Kidney glomerular epithelial cell (primary cell): ENCODE measurements at regions not wholly inside any gene's neighbourhood (a gene's known extent, or its start where the extent isn't known, plus 50 kb on each side); places are given as distances from the start of the nearest gene placed in this dataset.
"Not testable (repeated sequence)": the region's sequence is repeated elsewhere in the genome, so short reads cannot be mapped to it uniquely, and the experiment has no call there.

Source experiments
- DNase-seq: peaks from one replicate; lab custom pipeline; 2025; lab: John Stamatoyannopoulos, UW

DNA sequence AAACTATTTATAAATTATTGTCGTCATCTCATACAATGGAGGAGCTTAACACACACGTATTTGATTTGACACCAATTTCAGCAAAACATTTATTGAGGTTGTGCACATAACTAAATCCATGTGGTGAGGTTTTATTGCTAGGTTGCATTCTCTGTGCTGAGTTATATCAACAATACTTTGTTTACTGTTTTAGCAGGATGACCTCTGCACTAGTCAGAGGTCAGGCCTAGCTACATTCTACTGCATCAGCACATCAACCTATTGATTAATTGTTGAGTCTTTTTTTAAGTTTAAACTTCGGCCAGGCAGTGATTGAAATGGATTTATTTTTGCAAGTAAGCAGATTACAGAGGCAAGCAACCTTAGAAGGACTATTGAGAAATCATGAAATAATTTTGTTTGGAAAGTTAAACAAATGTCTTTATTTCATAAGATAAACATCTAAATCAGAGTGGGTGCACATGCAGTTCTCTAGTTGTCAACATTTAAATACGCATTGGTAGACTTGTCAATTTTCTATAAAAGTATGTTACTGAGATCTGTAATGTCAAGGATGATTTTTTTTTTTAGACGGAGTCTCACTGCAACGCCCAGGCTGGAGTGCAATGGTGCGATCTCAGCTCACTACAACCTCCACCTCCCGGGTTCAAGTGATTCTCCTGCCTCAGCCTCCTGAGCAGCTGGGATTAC, 75.2 kb upstream of the CD28 start:
- DNase-seq = no peak

GRCh38 chr2:203636588-203637470, 69.6 kb upstream of the CD28 start:
- no peak for DNase-seq

GRCh38 chr2:203637471-203638167, 68.8 kb upstream of the CD28 start:
- DNase-seq = no peak

GRCh38 chr2:203641865-203642264, 64.6 kb upstream of the CD28 start:
- not testable (repeated sequence) for DNase-seq

GRCh38 chr2:203642841-203643240, 63.6 kb upstream of the CD28 start:
- not testable (repeated sequence) for DNase-seq

DNA sequence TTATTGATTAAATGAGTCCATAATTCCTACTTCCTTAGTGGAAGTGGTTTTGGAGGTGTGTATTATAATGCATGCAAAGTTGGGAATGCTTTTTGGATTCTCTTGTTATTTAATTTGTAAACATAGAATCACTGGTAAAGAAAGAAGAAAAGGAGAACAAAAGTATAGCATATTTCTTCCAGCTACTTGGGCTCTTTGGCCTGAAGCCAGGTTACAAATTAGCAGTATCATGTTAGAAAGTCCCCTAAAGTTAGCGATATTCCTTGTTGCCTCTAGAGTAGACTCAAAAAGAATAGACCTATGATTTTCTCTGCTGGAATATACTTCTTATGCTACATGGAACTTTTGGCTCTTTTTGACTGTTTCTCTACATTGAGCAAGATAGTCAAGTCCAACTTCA, 60.6 kb upstream of the CD28 start:
- no peak for DNase-seq

- DNase-seq = no peak
Observed at GRCh38 chr2:203646266-203646864, 60.1 kb upstream of the CD28 start.

DNA sequence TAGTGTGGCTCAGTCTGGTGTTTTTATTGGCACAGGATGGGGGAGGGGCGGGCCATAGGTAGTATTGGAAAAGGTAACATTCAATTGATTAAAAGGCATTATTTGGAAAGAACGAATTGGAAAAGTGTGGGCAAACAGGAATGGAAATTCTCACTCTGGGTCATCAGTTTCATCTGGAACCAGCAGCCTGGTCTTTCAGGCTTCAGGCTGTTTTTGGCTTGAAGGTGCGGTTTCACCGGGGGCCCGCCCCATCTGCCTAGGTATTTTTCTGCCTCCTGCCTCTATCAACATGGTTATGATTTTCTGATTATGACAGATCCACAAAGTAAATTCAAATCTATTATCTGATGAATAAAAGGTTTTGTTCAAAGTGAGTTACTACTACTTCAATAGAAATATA, 59.5 kb upstream of the CD28 start:
- DNase-seq = no peak

DNA sequence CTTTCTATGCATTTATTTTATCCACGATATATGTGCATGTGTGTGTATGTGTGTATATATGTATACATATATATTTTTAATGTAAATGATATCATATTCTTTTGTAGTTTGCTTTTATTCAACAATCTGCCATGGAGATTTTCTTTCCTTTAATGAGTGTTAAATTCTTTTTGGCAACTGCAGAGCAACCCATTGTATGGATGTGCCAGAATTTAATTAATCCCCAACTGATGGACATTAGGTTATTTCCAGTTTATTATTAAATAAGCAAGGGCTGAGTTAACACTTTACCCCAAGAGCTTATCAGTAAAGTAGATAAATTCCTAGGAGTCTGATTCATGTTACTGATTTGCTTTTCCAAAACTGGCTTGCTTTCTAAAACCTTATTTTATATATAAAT, 58.9 kb upstream of the CD28 start:
- no peak for DNase-seq

GRCh38 chr2:203648273-203648672, 58.2 kb upstream of the CD28 start:
- no peak for DNase-seq

- DNase-seq = no peak
Observed at GRCh38 chr2:203649176-203649814, 57.1 kb upstream of the CD28 start.

- peak; percentile 75 for DNase-seq
Observed at GRCh38 chr2:203650860-203651613, 55.4 kb upstream of the CD28 start.

DNA sequence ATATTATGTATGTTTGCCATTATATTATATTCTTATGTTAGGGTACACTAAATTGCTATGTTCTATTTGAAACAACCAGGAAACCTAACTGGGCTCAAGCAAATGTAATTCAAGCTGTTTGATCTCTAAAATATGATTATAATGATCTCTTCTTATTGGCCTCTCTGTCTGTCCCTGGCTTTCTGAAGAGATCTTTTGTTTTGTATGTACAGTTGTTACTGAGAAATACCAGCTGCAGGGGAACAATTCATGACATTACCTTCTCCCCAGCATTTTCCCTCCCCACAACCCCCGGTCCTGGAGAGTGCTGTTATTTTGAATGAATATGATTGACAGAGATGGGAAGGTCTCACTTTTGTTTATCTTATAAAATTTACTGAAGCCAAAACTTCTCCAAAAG, 54.8 kb upstream of the CD28 start:
- no peak for DNase-seq

DNA sequence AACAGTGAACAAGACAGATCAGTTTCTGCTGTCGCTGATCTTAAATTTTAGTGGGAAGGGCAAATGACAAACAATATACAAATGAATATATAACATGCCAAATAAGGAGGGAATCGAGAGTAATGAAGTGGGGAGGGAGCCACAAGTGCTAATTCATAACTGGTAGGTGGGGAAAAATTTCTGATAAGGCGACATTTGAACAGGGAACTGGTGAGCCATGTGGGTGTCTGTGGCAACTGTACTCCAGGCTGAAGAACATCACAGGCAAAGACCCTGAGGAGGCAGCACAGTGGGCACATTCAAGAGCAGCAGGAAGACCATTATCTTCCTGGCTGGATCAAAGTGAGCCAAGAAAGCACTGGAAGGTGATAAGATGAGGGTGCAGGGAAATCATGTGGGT, 51.6 kb upstream of the CD28 start:
- DNase-seq = no peak

GRCh38 chr2:203656522-203657287, 49.7 kb upstream of the CD28 start:
- DNase-seq = no peak
